ENCODE measurements at regions not wholly inside any gene's neighbourhood (a gene's known extent, or its start where the extent isn't known, plus 50 kb on each side); places are given as distances from the start of the nearest gene placed in this dataset.

GRCh38 chr4:34091451-34091850, 2152.9 kb downstream of the ARAP2 start:
- TF ChIP-seq POLR2A (IDR thresholded peaks at IDR 0.05): no peak
- no peak for TF ChIP-seq CTCF (IDR thresholded peaks at IDR 0.05)
